SKM-1 treated with dmso at 0.1 percent for 144 hours (cell line): ENCODE measurements at regions not wholly inside any gene's neighbourhood (a gene's known extent, or its start where the extent isn't known, plus 50 kb on each side); places are given as distances from the start of the nearest gene placed in this dataset.

ENCODE experiments used
- DNase-seq: peaks from one replicate; lab custom pipeline; 2025; ENCODE audit not compliant: unreplicated experiment; lab: John Stamatoyannopoulos, UW

DNA sequence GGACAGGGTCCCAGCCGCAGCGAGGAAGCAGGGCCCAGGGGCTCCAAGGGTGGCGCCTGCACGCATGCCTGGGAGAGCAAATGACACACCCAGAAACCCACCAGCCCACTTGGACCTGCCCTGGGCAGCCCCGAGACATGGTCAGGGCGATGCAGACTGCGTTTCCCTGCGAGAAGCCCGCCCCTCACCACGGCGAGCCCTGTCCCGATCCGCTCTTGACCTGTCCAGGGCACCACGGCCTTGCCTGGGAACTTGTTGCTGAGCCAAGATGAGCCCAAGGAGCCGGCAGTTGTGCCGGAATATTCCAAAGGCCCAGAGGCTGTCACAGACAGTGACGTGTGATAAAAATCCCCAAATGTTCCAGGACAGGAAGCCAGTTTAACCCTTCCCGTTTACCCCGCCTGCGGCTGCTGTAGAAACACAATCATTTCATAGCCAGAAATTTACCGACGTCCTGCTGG lies 78.1 kb downstream of the SIK1 start:
- no peak for DNase-seq

DNA sequence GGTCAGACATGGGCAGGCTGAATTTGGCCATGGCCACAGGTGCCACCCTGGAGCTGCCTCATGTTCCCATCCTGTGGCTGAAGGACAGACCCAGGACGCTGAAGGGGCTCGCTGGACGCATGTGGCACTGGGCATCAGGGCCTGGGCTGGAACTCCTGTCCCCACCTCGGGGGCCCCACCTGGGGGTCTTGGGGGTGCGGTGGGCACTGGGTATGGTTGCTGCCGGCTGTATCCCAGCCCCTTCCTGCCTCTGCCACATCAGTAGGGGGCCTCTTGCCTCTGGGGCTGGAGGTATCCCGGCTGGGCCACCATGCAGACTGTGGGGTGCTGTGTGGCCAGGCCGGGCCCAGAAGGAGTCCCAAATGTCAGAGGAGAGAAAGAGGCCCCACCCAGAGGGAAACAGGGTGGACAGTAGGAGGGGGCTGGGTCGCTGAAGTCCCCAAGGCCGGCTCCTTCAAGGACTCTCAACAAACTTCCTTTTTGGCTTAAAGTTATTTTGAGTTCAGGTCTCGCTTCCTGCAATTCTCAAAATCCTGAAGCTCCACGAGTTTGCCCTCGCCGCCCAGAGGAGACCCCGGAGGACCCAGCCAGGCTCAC lies 78.7 kb downstream of the SIK1 start:
- DNase-seq = no peak

DNA sequence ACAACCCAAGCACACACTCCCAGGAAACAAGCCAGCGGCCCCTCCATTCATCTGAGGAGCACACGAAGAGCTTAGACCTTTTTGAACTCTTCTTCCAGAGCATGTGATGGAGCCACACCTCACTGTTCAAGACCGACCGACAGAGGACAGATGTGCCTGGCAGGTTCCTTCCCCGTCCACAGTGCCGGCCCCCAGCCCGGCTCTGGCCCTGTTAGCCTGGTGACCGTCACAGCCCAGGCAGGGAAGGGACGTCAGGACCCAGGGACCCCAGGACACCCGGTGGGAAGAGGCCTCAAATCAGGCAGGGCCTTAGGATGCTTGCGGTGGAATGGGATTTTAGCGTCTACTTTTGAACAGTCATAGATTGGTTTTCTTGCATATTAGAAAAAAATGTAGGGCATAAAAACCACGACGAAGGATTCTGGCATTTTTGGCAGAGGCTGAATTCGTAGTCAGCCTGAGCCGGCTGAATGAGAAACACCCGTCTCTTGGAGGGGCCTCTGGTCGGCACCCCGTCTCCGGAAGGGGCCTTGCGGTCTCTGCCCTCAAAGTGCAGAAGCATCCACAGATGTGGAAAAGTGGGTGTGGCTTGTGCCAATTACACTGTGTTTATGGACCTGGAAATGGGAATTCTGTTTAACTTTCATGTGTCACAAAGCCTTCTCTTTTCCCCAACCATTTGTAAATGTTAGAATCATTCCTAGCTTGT lies 79.3 kb downstream of the SIK1 start:
- DNase-seq = no peak

DNA sequence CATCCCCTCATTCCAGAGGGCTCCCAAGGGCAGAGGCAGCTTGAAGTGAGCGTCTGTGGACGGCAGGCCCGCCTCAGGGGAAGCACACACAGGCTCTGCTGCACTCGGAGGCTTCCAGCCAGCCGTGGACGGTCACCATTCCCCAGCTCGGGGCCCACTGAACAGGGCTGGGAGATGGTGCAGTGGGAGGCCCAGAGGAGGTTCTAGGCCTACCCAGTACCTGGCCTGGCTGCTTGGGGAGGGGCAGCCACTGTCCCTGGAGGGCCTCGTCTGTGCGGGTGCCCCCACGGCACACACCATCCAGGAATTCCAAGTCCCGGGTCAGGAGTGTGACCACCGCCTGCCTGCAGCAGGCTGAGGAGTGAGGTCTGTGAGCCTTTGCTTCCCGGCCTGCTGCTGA lies 80.4 kb downstream of the SIK1 start:
- no peak for DNase-seq

DNA sequence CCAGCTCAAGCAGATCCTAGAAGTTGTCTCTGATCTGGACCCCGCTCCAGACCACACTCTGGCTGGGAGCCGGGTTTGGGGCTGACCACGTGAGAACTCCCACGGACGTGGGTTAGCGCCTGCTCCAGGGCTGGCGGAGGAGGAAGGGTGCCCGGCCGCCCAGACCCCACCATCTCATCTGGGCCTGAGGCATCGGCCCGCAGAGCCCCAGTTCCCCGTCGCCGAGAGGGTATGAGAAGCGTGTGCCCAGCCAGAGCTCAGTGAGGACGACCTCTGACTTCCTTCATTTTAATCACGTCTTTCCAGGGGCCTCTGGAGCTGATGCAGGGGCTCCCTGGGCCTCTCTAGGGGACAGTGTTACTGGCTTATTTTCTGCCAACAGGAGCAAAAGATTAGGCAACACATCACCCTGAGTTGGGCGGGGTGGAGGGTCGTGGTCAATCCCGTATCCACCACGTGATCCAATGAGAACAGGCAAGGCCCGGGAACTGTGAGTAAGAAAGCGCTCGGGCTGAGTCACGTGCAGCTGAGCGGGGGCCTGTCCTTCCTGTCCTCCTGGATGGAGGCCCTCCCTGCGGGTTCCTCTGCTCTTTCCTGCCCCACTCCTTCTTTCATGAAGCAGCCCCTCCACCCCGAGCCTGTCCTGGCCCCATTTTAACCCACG lies 81.1 kb downstream of the SIK1 start:
- DNase-seq = peak; percentile 37

DNA sequence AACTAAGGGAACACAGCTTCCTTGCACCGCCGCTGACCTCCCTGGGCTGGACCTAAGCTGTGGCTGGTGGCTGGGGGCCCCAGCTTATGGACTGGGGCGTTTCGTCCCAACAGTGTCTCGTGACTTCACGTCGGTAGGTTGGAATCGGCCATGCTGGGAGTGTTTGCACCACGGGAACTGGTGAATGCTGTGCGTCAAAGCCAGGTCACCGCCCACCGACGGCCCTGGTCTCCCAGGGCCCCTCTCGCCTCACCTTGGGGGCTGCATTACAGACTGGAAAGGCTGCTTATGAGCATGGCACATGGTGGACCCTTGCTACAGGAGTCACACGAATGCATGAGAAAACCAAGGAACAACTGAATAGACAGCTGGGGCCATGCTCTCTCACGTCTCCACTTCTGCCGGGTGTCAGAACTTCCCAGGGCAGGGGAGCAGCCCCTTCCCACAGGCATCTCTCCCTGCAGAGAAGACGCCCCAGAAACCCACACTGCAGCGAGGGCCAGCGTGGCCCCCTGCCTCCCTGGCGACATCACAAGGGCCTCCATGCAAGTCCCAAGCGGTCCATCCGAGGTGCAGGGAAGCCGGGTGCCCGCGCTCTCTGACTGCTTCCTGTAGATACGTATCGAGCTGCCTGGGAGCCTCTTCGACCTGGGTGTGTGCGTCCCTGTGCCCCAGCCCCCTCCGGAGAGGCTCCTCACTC lies 81.7 kb downstream of the SIK1 start:
- no peak for DNase-seq

DNA sequence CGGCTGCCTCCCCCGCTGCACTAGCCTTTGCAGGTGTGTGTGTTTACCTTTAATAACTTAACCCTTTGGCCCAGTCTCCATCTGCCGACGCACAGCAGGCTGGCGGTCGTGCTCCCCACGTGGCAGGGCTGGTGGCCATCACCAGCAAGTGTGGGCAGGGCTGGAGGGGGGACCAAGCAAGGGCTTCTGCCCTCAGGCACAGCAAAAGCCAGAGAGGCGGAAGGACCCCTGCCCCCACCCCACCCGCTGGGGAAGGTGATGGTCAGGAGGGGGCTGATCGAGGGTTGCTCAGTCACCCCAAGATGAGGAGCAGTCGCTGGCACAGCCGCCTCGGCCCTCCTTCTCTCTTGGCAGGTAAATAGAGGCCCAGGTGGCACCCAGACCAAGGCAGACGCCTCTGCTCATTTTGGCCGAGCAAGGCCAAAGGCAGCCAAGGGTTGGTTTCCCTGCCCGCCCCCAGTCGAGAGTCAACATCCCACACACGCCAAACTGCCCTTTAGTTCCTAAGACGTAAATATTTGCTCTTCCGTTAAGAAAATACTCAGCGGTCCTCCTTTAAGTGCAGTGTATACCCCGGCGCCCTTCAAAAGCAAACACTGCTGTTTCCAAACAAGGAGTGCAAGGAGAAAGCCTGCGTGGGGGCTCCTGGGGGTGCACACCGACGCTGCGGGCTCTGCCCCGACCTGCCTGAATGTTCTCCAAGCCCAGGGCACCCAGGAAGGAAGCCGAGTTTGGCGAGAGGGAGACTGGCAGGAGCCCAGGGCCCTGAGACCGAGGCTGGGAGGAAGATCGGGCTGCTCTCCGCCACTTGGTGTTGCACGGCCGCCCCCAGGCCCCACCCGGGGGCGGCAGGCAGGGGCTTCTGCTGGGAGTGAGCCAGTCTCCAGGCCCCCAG lies 82.7 kb downstream of the SIK1 start:
- DNase-seq = no peak

DNA sequence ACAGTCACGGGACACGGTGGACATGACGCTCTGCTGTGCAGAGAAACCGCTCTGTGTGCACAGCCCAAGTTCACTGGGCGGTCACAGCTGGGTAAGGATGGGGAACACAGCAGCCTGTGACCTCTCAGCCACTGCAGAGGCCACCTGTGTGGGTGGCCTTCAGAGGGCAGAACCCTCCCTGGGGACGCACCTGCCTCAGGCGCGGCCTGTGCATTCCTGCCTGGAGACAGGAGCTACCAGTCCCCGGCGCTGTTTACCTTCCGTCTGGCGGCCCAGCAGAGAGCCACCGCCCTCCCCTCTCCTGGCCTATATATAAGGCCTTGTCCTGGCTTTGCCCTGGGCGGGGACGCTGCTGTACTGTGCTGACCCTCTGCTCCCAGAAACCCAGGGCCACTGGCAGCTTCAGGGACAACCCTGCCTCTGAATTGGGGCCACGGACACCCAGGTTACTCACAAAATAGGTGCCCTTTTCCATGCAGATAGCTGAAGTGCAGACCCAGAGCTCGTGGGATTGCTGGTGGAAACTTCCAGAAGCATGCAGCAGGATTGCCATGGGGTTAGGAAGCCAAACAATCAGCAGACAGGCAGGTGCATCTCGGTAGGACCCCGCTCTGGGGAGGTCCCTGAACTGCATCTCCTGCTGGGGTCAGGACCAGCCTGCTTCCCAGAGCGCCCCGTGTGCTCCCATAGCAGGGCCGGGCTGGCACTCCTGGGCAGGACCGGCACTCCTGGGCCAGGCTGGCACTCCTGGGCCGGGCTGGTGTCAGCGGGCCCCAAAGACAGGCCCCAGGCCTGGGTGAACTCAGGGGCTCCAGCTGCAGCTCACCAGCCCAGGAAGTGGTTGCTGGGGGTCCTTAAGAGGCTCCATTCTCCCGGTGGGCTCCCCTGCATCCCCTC lies 83.6 kb downstream of the SIK1 start:
- DNase-seq = no peak

DNA sequence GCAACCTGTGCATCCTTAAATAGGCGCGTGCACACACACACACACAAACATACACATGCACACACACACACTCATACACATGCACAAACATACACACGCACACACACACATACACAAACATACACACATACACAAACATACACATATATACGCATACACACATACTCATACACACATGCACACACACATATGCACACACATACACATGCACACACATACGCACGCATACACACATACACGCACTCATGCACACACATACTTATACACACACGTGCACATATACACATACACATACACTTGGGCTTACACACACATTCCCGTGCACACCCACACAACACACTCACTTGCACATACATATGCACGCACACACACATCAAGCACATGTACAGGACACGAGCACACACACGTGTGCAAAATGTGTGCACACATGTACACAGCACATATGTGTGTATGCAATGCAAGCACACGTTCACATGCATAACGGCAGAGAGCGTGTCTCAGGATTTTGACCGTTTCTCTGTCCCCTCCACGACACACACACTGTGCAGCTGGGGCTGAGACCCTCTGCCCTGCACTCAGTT lies 84.5 kb downstream of the SIK1 start:
- DNase-seq = no peak

DNA sequence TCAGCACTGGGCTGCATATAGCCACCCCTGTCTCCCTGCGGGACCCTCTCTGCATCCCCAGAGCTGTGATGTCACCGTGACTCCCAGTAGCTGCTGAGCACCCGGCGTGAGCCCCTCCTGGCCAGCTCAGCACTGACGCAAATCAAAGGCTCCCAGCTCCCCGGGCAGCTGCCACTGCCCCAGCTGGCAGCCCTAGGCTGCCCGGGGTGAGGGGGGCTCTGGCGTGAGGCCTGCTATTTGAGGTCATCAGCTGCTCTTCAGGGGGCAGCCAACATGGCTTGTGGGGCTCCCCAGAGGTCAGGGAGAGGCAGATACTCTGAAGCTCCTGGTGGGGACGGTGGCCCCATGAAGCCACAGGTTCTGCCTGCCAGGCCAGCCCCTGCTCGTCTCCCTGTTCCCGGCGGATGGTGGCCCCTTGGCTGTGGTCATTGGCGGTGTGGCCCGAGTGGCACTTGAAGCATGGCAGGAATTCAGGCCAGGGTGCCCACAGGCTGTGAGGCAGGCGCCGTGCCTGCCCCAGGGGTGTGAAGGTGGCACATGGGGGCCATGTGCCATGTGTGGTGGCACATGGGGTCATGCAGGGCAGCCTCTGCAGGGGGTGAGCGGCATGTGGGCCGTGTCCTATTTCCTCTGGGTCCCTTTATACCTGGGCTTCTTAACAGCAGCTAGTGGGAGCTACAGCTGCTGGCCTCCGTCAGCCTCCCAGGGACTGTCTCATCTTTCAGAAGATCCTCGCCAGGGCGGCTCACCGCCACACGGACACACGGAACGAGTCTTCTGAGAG lies 85.4 kb downstream of the SIK1 start:
- DNase-seq = no peak

DNA sequence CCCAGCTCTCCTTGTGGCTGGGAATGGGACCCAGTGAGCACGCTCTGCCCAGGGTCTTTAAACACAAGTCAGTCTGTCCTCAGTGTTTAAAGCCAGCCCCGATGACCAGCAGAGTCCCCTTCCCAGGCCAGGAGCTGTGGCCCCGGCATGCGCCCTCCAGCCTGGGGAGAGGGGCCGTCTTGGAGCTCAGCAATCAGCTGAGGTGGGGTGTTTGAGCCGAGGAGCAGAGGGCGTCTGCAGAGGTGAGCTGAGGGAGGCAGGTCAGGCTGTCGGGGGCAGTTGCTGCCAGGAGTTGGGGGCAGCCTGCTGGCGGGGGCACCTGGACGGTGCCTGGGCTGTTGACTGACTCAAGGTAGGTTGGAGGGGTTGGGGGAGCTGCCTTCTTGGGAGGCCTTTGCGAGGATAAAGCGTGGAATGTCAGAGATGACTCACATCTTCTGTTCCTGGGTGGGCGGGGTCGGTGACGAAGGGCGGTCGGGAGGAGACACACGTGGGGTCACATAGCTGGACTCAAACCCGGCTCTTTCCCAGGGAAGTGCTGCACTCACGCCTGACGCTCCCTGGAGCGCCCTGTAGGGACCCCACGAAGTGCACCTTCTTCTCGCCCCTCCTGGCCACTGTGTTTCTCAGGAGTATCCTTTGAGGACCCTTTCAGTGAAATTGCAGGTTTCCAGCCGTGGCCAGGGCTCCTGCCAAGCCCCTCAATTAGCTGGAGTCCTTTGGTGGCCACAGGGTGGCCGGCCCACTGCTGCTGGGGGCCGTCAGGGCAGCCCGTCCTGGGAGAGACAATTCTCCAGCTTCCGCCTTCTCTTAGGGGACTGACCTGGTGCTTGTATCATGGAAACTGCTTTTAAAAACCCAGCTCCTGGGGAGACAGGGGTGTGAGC lies 86.2 kb downstream of the SIK1 start:
- DNase-seq = no peak

DNA sequence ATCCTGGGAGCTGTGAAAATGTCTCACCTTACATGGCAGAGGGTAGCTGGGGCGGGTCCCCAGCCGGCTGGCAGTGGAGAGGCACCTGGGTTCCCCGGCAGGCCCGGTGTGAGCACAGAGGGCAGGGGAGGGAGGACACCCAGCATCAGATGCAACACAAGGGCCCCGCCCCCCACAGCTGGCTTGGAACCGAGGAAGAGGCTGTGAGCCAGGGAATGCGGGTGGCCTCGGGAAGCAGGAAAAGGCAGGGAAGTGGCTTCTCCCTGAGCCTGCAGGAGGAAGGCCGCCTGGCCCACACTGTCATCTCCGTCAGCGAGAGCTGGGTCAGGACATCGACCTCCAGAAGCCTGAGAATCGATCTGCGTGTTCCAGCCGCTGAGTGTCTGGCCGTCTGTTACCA lies 87.3 kb downstream of the SIK1 start:
- no peak for DNase-seq

DNA sequence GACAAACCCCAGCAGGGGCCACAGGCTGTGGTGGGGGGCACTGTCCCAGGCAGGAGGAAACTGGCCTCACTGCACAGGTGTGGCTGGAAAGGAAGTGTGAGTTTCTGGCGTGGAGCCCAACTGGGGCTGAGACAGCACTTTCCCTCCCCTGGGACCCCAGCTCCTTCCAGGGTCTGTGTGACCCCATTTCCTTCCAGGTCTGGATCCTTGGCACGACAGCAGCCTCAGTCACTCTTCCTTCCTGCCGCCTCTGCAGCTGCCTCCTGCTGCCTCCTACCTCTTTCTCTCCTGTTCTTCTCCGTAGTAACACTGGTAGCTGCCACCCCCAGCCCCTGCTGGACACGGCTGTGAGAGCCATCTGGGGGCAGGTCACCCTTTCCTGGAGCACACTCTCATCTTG lies 88.0 kb downstream of the SIK1 start:
- no peak for DNase-seq

DNA sequence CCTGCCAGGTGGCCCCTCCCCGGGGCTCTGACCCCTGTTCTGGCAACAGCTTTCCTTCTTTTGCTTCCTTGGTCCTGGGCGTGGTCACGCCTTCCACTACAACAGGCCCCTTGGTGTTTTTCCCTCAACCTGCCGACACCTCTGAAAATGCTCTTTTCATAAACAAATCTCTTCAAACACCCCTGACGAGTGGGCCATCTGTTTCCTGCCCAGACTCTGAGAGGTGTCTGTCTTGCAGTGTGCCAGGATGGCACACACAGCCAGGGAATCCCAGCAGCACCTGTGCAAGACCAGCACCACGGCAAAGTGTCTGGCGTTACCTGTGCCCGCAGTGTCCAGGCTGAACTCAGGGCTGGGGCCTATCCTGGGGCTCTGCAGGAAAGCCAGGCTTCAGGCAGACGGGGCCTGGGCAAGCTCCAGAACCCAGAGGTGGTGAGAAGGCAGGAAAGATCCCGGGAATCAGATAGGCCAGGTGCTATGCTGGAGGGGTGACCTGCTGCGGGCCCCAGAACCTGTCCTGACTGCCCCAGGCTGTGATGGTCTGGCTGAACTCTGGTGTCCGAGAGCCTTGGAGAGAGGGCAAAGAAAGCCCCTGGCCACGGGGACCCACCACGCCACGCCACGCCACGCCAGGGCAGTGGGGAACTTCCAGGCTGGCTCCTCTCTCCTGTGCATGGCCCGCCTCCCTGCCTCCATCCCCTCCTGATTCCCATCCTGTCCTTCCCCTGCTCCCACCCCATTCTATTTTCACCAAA lies 88.9 kb downstream of the SIK1 start:
- DNase-seq = no peak

DNA sequence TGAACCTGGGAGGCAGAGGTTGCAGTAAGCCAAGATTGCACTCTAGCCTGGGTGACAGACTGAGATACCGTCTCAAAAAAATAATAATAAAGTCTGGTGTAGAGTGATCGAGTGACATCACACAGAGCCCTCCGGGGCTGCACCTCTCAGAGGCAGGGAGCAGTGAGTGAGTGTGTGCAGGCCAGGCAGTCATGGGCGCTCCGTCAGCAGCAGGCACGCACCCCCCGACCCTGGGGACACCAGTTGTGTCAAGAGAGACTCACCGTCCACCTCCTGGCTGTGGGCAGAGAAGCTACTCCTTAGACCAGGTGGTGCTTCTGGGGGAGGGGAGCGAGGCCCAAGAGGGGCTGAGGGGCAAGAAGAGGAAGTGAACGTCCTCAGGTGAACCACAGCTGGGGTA lies 91.8 kb downstream of the SIK1 start:
- DNase-seq = no peak

DNA sequence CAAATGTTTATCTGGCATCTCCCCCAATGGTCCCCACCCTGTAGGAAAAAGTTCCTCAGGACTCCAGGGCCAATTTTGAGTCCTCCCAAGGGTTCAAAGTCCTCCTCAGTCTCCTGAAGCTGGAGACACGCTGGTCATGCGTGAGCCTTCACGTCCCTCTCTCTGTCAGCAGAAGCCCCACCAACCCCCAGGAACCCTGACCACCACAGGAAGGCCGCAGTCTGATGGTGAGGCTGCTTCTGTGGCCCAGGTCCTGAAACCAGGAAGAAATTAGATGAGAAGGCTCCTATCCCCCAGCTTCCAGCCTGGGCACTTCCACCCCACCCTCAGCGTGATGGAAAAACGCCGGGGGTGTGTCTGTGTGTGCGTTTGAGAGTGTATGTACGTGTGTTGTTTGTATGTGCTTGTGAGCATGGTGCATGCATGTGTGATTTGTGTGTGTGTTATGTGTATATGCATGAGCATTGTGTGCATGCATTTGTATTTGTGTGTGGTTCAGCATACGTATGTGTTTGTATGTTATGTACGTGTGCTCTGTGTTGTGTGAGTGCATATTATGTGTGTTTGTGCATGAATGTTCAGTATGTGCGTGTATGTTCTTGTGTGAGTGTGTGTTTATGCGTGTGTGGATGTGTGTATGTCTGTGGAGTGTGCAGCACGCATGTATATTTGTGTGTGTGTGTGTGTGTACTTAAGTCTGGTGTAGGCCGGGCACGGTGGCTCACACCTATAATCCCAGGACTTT lies 92.5 kb downstream of the SIK1 start:
- DNase-seq = no peak
